Smooth muscle cell (in vitro differentiated cells): ENCODE measurements at regions not wholly inside any gene's neighbourhood (a gene's known extent, or its start where the extent isn't known, plus 50 kb on each side); places are given as distances from the start of the nearest gene placed in this dataset.
A peak's percentile ranks its signal among the peaks of the same experiment; 100 is the strongest.

Experiments used
- DNase-seq: peaks from one replicate; lab custom pipeline; 2025; ENCODE audit not compliant: unreplicated experiment; lab: John Stamatoyannopoulos, UW
- H2AFZ ChIP-seq: fragments of 200-600 bp; sonication (generic); 2 replicates; pipeline ENCODE4 v1.6.0; 2016; ENCODE audit warnings: antibody characterized with exemption, low read depth, mild to moderate bottlenecking
- H3F3A ChIP-seq: fragments of 200-600 bp; sonication (generic); 2 replicates; pipeline ENCODE4 v1.6.0; 2017; ENCODE audit warnings: antibody characterized with exemption, low read depth
- H3K27ac ChIP-seq: fragments of 200-600 bp; sonication (generic); 2 replicates; pipeline ENCODE4 v1.5.1; 2016; ENCODE audit warnings: low read depth, mild to moderate bottlenecking
- H3K27me3 ChIP-seq: fragments of 200-600 bp; sonication (generic); 2 replicates; pipeline ENCODE4 v1.6.1; 2016; ENCODE audit warnings: low read depth, mild to moderate bottlenecking
- H3K36me3 ChIP-seq: fragments of 200-600 bp; sonication (generic); 2 replicates; pipeline ENCODE4 v1.5.1; 2016; ENCODE audit warnings: low read depth
- H3K4me1 ChIP-seq: fragments of 200-600 bp; sonication (generic); 2 replicates; pipeline ENCODE4 v1.5.1; 2016; ENCODE audit warnings: low read depth
- H3K4me2 ChIP-seq: fragments of 200-600 bp; sonication (generic); 2 replicates; pipeline ENCODE4 v1.6.0; 2016; ENCODE audit warnings: mild to moderate bottlenecking
- H3K4me3 ChIP-seq: fragments of 200-600 bp; sonication (generic); 2 replicates; pipeline ENCODE4 v1.5.1; 2016; ENCODE audit warnings: mild to moderate bottlenecking
- H3K79me2 ChIP-seq: fragments of 200-600 bp; sonication (generic); 2 replicates; pipeline ENCODE4 v1.6.0; 2016; ENCODE audit warnings: low read depth, mild to moderate bottlenecking
- H3K9ac ChIP-seq: fragments of 200-600 bp; sonication (generic); 2 replicates; pipeline ENCODE4 v1.6.0; 2016; ENCODE audit warnings: low read depth
- H3K9me3 ChIP-seq: fragments of 200-600 bp; sonication (generic); replicated peaks from 2 replicates; pipeline ENCODE4 v1.5.1; 2016; ENCODE audit warnings: low read depth
- H4K20me1 ChIP-seq: fragments of 200-600 bp; sonication (generic); 2 replicates; pipeline ENCODE4 v1.6.0; 2016; ENCODE audit warnings: low read depth
- CTCF ChIP-seq: fragments of 200-600 bp; sonication (generic); IDR thresholded peaks from 2 replicates; pipeline ENCODE4 v1.5.1; 2017; ENCODE audit warnings: borderline replicate concordance, mild to moderate bottlenecking, antibody characterized with exemption; ENCODE audit not compliant: insufficient read depth, poor library complexity, severe bottlenecking
- WGBS: methylation state at CpG from one replicate; pipeline ENCODE4 v1.1.7; 2016; ENCODE audit warnings: low lambda C conversion rate; 5-methylcytosine and 5-hydroxymethylcytosine counted together

DNA sequence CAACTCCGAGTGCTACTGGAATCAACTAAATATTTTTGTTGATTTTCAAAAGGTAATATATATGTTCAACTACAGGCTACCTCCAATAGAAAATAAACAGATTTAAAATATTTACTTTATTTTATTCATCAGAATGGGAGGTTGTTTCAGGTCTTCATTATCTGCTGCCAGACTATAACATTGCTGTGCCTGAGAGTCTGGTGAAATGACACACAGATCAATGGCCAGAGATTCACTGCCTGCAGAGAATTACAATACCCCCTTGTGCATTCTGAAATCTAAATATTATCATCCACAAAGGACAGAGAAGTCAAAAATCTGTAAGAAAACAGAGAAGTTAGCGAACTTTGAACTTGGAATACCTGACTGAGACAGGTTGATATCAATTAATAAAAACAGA lies 667.8 kb upstream of the GJE1 start:
- Histone ChIP-seq H2AFZ (no peak overlapping the region), H3K9me3 (no peaks in the 10 kb centered on the region), H3K4me2 (no peak overlapping the region), H4K20me1 (no peaks in the 10 kb centered on the region), H3K27ac (no peak overlapping the region), H3K27me3 (no peaks in the 10 kb centered on the region), H3K9ac (no peak overlapping the region), H3K79me2 (no peaks in the 10 kb centered on the region), H3K4me1 (peaks cover 10% of the 10 kb centered on the region), H3K4me3 (no peak overlapping the region), H3F3A (peaks cover 5% of the 10 kb centered on the region), H3K36me3 (no peaks in the 10 kb centered on the region)
- 94% methylated on average over 2 of the region's 2 CpGs for WGBS
- DNase-seq, result no peak
- no peak for TF ChIP-seq CTCF

GRCh38 chr6:141464490-141464889 lies 668.2 kb upstream of the GJE1 start:
- H3K4me1 ChIP-seq, result peaks cover 10% of the 10 kb centered on the region
- no peak overlapping the region for H2AFZ ChIP-seq
- H3K27ac ChIP-seq, result peak overlapping the region; percentile 70
- no peaks in the 10 kb centered on the region for H4K20me1 ChIP-seq
- no peak overlapping the region for H3K4me2 ChIP-seq
- no peaks in the 10 kb centered on the region for H3K9me3 ChIP-seq
- no peaks in the 10 kb centered on the region for H3K36me3 ChIP-seq
- H3F3A ChIP-seq, result peaks cover 5% of the 10 kb centered on the region
- no peak overlapping the region for H3K9ac ChIP-seq
- 74% methylated on average over 2 of the region's 2 CpGs for whole genome bisulfite sequencing
- no peak for DNase-seq
- no peaks in the 10 kb centered on the region for H3K27me3 ChIP-seq
- no peak for TF ChIP-seq CTCF
- H3K79me2 ChIP-seq, result no peaks in the 10 kb centered on the region
- H3K4me3 ChIP-seq, result no peak overlapping the region

DNA sequence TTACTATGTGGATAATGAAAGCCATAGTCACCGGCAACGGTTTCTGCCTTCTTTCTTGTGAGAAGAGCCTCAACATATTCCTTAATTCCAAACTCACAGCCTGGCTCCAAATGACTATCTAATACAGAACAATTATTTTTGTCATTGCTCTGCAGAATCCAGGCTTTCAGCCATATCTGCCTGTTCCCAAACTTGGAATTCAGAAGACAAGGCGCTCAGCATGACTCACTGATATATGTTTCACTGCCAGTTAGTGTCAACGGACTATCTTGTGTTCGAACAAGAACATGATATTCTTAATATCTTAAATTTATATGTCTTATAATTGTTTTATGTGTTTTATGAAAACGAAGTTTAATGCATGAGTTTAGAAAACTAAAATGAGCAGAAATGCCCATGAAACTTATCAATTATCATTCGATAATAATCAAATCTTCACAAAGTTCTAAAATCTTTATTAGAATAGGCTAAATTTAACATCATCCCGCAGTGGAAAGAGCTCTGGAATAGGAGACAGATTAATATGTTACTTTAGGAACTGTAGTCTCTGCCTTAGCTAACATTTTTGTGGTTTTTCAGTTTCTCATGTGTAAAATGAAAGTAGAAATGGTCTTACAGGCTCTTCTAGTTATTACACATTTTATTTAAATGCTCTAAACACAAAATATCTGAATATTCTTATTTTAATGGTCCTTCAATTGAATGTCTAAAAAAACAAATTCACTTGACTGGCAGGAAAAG lies 669.3 kb upstream of the GJE1 start:
- Histone ChIP-seq H3K9ac (peak overlapping the region; percentile 55), H3K4me1 (peaks cover 10% of the 10 kb centered on the region), H3K4me3 (peak overlapping the region; percentile 34), H3K9me3 (no peaks in the 10 kb centered on the region), H3K27ac (peak overlapping the region; percentile 70), H4K20me1 (no peaks in the 10 kb centered on the region), H3F3A (peaks cover 5% of the 10 kb centered on the region), H3K4me2 (peak overlapping the region; percentile 82), H3K79me2 (no peaks in the 10 kb centered on the region), H2AFZ (peak overlapping the region; percentile 61), H3K27me3 (no peaks in the 10 kb centered on the region), H3K36me3 (no peaks in the 10 kb centered on the region)
- TF ChIP-seq CTCF, result no peak
- 57% methylated on average over 8 of the region's 8 CpGs for WGBS
- DNase-seq, result no peak
